ENCODE measurements at regions not wholly inside any gene's neighbourhood (a gene's known extent, or its start where the extent isn't known, plus 50 kb on each side); places are given as distances from the start of the nearest gene placed in this dataset.

DNA sequence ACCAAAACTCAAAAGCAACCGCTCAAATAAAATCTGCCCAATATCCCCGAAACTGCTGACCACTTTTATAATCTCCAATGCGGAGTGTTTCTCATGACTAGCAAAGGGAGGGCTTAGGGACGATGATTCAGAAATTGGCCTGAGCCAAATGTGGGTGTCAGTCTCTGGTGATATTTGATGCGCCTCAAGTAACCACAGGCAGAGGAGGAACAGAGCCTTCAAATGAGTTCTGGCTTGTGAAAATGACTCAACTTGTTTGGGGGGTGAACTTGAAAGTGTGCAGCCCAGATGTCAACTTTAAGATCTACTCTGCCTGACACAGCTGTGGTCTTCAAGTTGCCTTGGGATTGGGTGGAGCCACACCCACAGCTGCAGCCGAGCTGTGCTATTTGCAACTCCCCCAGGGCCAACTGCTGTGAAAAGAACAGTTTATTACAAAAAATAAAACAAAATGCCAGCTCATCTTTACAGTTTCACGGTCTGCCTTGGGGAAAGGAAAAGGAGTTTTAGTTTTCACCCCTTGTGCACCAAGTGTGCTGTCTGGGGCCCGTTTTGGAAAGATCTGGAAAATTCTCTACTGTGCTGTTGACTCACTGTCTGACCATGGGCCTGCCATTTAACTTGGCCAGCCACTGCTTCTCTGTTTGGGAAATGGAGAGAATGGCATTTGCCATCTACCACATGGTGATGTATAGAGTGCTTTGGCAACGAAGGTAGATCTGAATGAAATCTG is 222.1 kb downstream of the MTX2 start:
- CTCF ChIA-PET = interaction anchor here (0.7 to 1.9 kb wide), 2 partner anchors 36 to 122 kb away, joined by 3 to 6 read pairs; no protein-coding TSS in a partner anchor
- Histone ChIP-seq H3K4me3 (ENCODE audit: low read depth, low read length) (no peak overlapping the region), H3K36me3 (ENCODE audit: control insufficient read depth, insufficient read depth, low read length) (no peaks in the 10 kb centered on the region), H3K27me3 (ENCODE audit: control insufficient read depth, insufficient read depth, low read length) (peaks cover 13% of the 10 kb centered on the region)
- POLR2A ChIA-PET = no interaction called here
- TF ChIP-seq, protein P1, sequence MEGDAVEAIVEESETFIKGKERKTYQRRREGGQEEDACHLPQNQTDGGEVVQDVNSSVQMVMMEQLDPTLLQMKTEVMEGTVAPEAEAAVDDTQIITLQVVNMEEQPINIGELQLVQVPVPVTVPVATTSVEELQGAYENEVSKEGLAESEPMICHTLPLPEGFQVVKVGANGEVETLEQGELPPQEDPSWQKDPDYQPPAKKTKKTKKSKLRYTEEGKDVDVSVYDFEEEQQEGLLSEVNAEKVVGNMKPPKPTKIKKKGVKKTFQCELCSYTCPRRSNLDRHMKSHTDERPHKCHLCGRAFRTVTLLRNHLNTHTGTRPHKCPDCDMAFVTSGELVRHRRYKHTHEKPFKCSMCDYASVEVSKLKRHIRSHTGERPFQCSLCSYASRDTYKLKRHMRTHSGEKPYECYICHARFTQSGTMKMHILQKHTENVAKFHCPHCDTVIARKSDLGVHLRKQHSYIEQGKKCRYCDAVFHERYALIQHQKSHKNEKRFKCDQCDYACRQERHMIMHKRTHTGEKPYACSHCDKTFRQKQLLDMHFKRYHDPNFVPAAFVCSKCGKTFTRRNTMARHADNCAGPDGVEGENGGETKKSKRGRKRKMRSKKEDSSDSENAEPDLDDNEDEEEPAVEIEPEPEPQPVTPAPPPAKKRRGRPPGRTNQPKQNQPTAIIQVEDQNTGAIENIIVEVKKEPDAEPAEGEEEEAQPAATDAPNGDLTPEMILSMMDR (IDR thresholded peaks at IDR 0.05; ENCODE audit: insufficient read depth, low read depth, low read length) = no peak
- peak; percentile 99 for DNase-seq (ENCODE audit: low read depth)

DNA sequence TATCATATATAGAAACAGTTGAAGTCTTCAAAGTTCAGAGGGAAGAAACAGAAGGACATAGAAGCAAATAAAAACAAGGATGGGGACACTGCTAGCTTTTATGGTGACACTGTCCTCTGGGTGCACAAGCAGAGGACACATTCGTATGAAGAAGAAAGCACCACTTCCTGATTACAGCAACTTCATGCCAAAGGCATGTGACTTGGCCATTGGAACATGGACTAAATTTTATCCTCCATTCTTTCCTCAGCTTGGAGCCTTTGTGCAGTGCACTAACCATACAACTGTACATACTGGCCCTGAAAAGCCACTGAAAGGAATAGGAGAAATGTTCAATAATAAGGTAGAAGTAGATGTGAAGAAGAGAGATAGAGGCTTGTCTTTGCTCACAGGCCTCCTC is 223.3 kb downstream of the MTX2 start:
- peaks cover 13% of the 10 kb centered on the region for H3K27me3 ChIP-seq (ENCODE audit: control insufficient read depth, insufficient read depth, low read length)
- ChIA-PET CTCF (interaction anchor here (0.7 kb wide), 1 partner anchor 49 kb away, joined by 3 read pairs; no protein-coding TSS in a partner anchor), POLR2A (no interaction called here)
- H3K36me3 ChIP-seq (ENCODE audit: control insufficient read depth, insufficient read depth, low read length) = no peaks in the 10 kb centered on the region
- TF ChIP-seq, protein P1 (IDR thresholded peaks at IDR 0.05; ENCODE audit: insufficient read depth, low read depth, low read length) = no peak
- DNase-seq (ENCODE audit: low read depth) = no peak
- no peak overlapping the region for H3K4me3 ChIP-seq (ENCODE audit: low read depth, low read length)

DNA sequence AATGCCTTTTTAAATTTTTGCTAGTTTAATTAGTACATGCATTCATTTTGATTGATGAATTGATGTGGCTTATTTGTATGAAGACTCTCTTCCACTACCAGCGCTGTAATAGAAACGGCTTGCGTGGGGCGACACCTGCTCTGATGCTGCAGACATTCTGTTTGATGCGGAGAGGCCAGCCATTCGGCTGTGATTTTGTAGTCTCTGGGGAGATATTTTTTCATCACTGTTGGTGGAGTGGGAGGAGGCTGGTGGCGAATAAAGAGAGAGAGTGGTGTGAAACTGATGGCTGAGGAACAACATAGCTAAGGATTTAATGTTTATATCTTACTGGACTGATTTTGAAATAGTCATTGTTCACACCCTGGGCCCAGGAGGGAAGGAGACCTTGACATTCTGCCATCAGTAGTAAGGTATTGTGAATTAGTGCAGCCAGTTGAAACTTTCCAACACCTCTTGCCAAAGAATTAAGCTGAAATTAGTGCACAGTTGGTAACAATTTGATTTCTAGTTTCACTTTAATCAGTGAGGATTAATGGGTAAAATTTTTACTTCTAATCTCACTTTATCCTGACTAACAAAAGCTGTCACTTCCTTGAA is 224.1 kb downstream of the MTX2 start:
- peaks cover 13% of the 10 kb centered on the region for H3K27me3 ChIP-seq (ENCODE audit: control insufficient read depth, insufficient read depth, low read length)
- TF ChIP-seq, protein P1 (IDR thresholded peaks at IDR 0.05; ENCODE audit: insufficient read depth, low read depth, low read length) = no peak
- H3K36me3 ChIP-seq (ENCODE audit: control insufficient read depth, insufficient read depth, low read length) = no peaks in the 10 kb centered on the region
- no peak for DNase-seq (ENCODE audit: low read depth)
- H3K4me3 ChIP-seq (ENCODE audit: low read depth, low read length) = no peak overlapping the region
- POLR2A ChIA-PET = no interaction called here
- CTCF ChIA-PET = no interaction called here

DNA sequence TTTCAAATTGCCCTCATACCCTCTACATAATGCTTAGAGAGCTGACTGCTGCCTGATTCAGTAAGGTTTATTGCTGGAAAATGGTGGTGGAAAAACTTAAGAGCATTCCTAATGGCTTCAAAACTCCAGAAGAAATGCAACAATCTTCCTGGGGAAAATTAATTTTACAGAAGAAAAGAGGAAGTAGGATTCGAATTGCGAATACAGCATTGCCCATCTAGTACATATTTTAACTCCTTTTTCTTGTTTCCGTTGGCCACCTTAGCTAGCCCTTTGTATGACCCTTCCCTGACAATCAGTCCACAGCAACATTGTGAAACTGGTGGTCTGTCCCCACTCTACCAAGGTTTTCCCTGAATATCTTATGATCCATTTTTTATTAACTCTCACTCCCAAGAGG is 224.7 kb downstream of the MTX2 start:
- CTCF ChIA-PET = no interaction called here
- no peak for DNase-seq (ENCODE audit: low read depth)
- POLR2A ChIA-PET = no interaction called here
- Histone ChIP-seq H3K27me3 (ENCODE audit: control insufficient read depth, insufficient read depth, low read length) (peaks cover 15% of the 10 kb centered on the region), H3K36me3 (ENCODE audit: control insufficient read depth, insufficient read depth, low read length) (no peaks in the 10 kb centered on the region), H3K4me3 (ENCODE audit: low read depth, low read length) (no peak overlapping the region)
- TF ChIP-seq, protein P1 (IDR thresholded peaks at IDR 0.05; ENCODE audit: insufficient read depth, low read depth, low read length) = no peak

DNA sequence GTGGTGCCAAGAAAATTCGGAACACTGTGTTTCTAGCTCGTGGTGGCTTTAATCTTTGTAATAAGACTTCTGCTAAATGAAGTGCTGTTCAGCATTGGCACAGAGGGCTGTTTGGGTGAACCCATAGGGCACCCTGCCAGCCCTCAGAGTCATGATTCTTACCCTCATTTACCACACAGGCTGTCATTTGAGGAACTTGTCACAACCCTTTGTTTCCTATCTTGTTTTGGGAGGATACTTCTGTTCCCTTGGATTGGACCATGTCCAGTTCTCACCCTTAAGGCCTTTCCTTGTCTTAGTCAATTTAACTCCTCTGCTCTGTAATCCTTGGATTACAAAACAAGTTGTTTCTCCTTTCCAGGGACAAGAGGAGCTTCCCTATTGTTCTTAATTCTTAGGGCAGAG is 225.7 kb downstream of the MTX2 start:
- Histone ChIP-seq H3K4me3 (ENCODE audit: low read depth, low read length) (no peak overlapping the region), H3K36me3 (ENCODE audit: control insufficient read depth, insufficient read depth, low read length) (no peaks in the 10 kb centered on the region), H3K27me3 (ENCODE audit: control insufficient read depth, insufficient read depth, low read length) (peaks cover 20% of the 10 kb centered on the region)
- TF ChIP-seq, protein P1 (IDR thresholded peaks at IDR 0.05; ENCODE audit: insufficient read depth, low read depth, low read length) = no peak
- ChIA-PET CTCF (interaction anchor here (0.7 kb wide), 2 partner anchors 702 to 1298 kb away, joined by 3 to 6 read pairs; no protein-coding TSS in a partner anchor), POLR2A (no interaction called here)
- no peak for DNase-seq (ENCODE audit: low read depth)
